ENCODE measurements at regions not wholly inside any gene's neighbourhood (a gene's known extent, or its start where the extent isn't known, plus 50 kb on each side); places are given as distances from the start of the nearest gene placed in this dataset.
A peak's percentile ranks its signal among the peaks of the same experiment; 100 is the strongest.

DNA sequence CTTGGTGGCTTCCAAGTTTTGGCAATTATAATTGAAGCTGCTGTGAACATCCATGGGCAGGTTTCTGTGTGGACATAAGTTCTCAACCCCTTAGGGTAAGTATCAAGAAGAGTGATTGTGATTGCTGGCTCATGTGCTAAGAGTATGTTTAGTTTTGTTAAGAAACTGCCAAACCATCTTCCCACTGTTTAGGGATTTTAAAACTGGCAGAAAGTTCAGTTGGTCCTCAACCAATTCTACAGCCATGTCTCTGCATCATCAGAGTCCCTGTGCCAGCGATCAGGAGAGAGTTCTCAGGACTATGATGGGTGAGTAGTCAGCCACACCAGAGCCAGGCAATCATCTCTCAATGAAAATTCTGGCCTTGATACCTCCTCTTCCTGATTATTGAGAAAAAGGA, 193.8 kb downstream of the ZC3H11B start:
- DNase-seq (ENCODE audit: low read depth), result no peak
- no peak overlapping the region for H3K4me3 ChIP-seq (ENCODE audit: low read depth, low read length)
- TF ChIP-seq, protein P1, sequence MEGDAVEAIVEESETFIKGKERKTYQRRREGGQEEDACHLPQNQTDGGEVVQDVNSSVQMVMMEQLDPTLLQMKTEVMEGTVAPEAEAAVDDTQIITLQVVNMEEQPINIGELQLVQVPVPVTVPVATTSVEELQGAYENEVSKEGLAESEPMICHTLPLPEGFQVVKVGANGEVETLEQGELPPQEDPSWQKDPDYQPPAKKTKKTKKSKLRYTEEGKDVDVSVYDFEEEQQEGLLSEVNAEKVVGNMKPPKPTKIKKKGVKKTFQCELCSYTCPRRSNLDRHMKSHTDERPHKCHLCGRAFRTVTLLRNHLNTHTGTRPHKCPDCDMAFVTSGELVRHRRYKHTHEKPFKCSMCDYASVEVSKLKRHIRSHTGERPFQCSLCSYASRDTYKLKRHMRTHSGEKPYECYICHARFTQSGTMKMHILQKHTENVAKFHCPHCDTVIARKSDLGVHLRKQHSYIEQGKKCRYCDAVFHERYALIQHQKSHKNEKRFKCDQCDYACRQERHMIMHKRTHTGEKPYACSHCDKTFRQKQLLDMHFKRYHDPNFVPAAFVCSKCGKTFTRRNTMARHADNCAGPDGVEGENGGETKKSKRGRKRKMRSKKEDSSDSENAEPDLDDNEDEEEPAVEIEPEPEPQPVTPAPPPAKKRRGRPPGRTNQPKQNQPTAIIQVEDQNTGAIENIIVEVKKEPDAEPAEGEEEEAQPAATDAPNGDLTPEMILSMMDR (IDR thresholded peaks at IDR 0.05; ENCODE audit: low read depth, low read length, missing control alignments), result no peak

DNA sequence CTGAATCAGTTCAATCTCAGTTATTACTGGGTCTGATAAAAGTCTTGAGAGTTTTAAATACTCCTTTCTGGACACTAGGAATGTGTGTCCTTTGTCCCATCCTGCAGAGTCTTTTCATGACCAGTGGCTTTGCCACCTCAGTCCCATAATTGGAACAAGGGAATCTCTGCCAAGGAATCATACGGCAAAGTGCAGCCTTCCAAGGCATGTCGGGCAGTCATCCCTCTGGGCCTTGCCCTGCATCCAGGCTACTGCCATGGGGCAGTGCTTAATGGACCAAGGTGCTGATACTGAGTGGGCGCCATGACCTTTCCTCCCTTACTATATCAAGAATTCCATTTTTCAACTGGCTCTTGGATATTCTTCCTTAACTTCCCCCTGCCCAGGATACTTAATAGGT, 195.3 kb downstream of the ZC3H11B start:
- H3K4me3 ChIP-seq (ENCODE audit: low read depth, low read length), result no peak overlapping the region
- TF ChIP-seq, protein P1 (IDR thresholded peaks at IDR 0.05; ENCODE audit: low read depth, low read length, missing control alignments), result no peak
- no peak for DNase-seq (ENCODE audit: low read depth)

DNA sequence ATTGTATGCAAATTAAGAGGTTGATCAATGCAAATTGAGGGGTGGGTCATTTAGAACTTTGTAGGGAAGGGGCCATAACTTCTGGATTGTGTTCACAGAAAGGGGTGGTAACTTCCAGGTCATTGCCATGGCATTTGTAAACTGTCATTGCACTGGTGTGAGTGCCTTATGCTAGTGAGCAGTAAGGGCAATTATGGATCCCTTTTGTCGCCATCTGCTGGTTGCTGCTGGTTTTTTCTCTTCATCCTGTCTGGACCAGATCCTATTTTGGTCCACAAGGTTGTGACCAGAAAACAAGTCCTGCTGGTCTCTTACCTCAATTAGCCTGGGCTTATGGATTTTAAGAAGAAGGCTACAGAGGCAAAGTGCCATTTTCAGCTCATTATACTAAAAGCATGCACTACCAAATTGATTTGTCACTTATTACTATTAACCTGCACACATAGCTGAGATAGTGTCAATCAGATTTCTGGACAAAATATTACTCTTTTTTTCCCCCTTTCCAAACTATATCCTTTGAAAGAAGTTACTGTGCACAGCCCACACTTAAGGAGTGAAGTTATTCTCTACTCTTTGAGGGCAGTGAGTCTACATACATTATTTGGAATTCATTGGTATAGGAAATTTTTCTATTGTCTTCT, 196.2 kb downstream of the ZC3H11B start:
- no peak overlapping the region for H3K4me3 ChIP-seq (ENCODE audit: low read depth, low read length)
- peak; percentile 26 for DNase-seq (ENCODE audit: low read depth)
- TF ChIP-seq, protein P1 (IDR thresholded peaks at IDR 0.05; ENCODE audit: low read depth, low read length, missing control alignments), result peak; percentile 79

DNA sequence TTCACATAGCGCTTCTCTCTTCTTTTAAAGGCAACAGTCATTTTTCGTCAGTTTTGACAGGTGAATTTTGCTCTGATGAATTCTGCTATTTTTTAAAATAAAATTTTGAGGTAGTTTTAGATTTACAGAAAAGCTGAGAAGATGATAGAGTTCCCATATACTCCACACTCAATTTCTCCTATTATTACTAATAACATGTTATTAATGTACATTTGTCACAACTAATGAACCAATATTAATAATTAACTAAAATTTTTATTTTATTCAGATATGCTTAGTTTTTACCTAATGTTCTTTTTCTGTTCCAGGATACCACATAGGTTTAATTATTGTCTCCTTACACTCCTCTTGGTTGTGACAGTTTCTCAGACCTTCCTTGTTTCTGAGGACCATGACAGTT, 197.0 kb downstream of the ZC3H11B start:
- TF ChIP-seq, protein P1 (IDR thresholded peaks at IDR 0.05; ENCODE audit: low read depth, low read length, missing control alignments), result no peak
- no peak overlapping the region for H3K4me3 ChIP-seq (ENCODE audit: low read depth, low read length)
- DNase-seq (ENCODE audit: low read depth), result no peak

DNA sequence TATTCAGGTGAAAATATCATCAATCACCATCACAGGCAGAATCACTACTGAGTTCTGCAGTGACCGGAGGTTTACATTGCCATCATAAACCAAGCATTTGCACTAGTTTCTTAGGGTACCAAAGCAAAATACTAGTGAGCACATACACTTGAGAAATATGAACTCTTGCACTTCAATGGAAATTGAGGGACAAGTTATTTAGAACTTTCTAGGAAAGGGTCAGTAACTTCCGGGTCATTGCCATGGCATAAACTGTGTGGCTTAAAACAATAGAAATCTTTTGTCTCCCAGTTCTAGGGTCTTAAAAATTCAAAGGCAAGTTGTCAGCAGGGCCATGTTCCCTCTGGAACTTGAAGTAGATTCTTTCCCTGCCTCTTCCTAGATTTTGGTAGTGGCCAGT, 197.5 kb downstream of the ZC3H11B start:
- no peak for DNase-seq (ENCODE audit: low read depth)
- TF ChIP-seq, protein P1 (IDR thresholded peaks at IDR 0.05; ENCODE audit: low read depth, low read length, missing control alignments), result no peak
- H3K4me3 ChIP-seq (ENCODE audit: low read depth, low read length), result no peak overlapping the region

DNA sequence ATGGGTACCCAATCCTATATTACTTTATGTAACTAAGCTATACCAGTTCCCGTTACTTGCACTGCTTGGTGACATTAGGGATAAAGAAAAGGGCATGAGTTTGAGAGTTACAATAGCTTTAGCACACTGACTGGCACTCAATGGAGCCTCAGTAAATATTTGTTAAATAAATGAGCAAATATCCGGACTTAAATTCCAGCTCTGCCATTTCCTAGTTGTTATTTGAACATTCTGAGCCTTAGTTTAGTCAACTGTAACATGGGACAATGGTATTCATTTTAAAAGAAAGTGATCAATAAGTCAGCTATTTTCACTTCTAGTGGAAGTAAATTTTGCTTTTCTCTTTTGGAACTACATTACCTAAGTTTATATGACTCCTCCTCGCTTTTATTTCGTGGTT, 198.7 kb downstream of the ZC3H11B start:
- TF ChIP-seq, protein P1 (IDR thresholded peaks at IDR 0.05; ENCODE audit: low read depth, low read length, missing control alignments), result no peak
- no peak for DNase-seq (ENCODE audit: low read depth)
- no peak overlapping the region for H3K4me3 ChIP-seq (ENCODE audit: low read depth, low read length)

DNA sequence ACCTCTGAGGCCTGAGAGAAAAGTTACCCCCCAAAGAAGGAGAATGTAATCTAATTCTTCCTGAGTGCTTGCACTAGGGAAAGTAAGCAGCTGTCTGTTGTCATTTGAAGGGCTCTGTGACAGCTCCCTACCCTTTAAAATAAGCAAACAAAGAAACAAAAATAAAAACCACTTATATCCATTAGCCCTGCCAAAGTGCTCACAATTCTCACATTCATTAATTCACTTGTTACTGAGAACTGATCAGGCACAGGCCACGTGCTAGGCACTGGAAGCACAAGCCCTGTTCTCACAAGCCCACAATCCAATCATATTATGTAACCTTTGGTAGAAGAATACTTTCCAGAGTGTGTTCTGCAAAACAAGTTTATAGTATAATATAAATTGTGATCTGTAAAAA, 199.4 kb downstream of the ZC3H11B start:
- TF ChIP-seq, protein P1 (IDR thresholded peaks at IDR 0.05; ENCODE audit: low read depth, low read length, missing control alignments), result no peak
- no peak overlapping the region for H3K4me3 ChIP-seq (ENCODE audit: low read depth, low read length)
- no peak for DNase-seq (ENCODE audit: low read depth)
